ENCODE measurements at regions not wholly inside any gene's neighbourhood (a gene's known extent, or its start where the extent isn't known, plus 50 kb on each side); places are given as distances from the start of the nearest gene placed in this dataset.

DNA sequence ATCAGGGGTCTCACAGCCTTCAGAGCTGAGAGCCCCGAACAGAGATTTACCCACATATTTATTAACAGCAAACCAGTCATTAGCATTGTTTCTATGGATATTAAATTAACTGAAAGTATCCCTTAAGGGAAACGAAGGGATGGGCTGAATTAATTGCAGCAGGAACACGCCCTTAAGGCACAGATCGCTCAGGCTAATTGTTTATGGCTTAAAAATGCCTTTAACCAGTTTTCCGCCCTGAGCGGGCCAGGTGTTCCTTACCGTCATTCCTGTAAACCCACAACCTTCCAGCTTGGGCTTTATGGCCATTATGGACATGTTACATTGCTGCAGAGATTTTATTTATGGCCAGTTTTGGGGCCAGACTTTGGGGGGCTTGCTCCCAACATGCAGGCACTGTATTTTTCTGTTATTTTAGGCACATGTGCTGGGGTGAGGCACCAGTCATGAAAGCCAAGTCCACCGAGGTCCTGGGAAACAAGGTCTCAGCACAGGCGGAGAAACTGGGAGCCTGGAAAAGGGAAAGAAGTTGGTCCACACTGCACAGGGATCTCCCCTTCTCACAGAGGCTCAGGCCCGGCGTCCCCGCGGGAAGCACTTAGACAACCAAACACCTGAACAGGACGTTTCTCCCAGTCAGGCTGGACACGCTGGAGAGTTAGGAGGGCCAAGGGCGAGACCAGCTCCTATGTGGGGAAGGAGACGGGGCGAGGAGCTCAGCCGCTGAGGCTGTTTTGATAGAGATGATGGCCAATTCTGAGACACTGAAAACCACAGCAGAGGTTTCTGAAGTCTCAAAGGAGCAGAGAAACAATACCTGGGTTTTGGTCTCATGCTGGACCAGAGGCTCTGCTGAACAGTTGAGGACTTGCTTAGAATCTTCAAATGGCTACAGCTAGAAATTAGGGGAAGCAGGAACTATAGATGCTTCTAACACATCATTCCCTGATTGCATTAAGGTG lies 86.7 kb downstream of the TMEM18 start:
- Histone ChIP-seq H3K27me3 (no peaks in the 10 kb centered on the region), H3K4me3 (replicated peaks in 1 of 3) (no peak overlapping the region), H3K9me3 (no peaks in the 10 kb centered on the region), H3K4me1 (peaks cover 6 to 25% of the 10 kb centered on the region in 2 donors), H3K36me3 (no peaks in the 10 kb centered on the region), H3K27ac (no peak overlapping the region)
- WGBS, 2 donors: 80% methylated on average over 19 of the region's 19 CpGs
- no peak for DNase-seq
- TF ChIP-seq, protein P1, sequence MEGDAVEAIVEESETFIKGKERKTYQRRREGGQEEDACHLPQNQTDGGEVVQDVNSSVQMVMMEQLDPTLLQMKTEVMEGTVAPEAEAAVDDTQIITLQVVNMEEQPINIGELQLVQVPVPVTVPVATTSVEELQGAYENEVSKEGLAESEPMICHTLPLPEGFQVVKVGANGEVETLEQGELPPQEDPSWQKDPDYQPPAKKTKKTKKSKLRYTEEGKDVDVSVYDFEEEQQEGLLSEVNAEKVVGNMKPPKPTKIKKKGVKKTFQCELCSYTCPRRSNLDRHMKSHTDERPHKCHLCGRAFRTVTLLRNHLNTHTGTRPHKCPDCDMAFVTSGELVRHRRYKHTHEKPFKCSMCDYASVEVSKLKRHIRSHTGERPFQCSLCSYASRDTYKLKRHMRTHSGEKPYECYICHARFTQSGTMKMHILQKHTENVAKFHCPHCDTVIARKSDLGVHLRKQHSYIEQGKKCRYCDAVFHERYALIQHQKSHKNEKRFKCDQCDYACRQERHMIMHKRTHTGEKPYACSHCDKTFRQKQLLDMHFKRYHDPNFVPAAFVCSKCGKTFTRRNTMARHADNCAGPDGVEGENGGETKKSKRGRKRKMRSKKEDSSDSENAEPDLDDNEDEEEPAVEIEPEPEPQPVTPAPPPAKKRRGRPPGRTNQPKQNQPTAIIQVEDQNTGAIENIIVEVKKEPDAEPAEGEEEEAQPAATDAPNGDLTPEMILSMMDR (IDR thresholded peaks at IDR 0.05): no peak
- no peak for TF ChIP-seq POLR2A (IDR thresholded peaks at IDR 0.05)
- intact Hi-C loops (cut with DNase I): no loop called here

DNA sequence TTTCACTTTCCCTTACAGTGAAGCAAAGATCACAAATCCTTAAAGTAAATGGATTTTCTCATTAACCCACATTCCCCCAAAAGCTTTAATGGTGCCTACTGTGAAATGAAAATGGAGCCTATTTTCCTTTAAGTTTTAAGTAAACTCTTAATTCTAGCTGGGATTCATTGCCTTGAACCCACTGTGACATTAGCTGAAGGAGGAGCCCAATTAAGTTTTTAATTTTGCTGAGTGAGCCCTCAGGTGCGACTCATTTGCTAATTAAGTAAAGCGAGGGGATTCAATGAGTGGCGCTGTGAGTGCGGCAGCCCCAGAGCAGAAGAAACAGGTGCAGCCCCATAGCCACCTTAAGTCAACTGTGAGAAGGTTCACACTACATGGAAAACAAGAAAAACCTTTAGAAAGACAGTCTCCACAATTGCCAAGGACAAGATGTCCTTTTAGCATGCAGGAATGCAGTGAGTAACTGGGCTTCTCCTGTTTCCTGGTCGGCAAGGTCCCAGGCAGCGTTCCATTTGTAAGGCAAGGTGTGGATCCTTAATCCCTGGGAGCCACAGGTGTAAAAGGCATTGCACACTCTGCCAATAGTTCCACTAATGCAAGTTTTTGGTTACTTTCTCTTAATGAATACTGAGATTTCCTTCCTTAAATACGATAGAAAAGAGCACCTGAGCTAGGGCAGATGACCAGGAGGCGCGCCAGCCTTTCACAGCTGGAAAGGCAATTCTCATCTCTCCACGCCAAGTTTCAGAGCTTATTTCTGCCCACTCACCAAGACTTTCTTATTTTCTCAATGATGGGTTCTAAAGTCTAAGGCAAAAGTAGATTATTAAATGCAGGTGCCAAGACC lies 87.7 kb downstream of the TMEM18 start:
- Histone ChIP-seq H3K27ac (no peak overlapping the region), H3K4me3 (replicated peaks in 1 of 3) (no peak overlapping the region)
- TF ChIP-seq, protein P1 (IDR thresholded peaks at IDR 0.05): no peak
- no peak for TF ChIP-seq POLR2A (IDR thresholded peaks at IDR 0.05)

DNA sequence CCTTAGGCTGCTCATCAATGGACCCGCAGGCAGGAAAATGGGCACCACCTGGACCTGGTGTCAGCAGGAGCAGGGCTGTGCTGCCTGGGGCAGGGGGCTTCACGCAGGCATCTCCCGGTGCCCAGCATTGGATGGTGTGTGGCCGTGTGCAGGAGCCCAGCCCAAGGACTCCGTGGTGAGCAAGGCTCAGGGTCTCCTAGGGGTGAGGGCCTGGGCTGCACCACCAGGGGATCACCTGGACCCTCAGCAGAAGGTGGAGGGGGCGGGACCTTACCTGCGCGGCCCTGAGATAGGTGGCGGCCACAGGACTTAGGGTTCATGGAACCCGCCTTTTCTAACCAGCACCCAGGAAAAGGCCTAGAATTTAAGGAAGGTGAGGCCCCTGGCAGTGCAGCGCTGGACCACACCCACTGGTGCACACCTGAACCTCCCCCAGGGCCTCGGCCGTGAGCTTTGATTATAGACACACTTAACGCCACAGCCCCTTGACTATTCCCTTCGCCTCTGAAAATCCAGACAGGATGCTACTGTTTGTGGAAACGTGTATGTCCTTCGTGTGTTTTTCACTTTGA lies 89.0 kb downstream of the TMEM18 start:
- WGBS, 2 donors: 90 to 96% methylated on average over 15 of the region's 17 CpGs
- H3K4me3 ChIP-seq (replicated peaks in 1 of 3): no peak overlapping the region
- no peaks in the 10 kb centered on the region for H3K27me3 ChIP-seq
- no peaks in the 10 kb centered on the region for H3K36me3 ChIP-seq
- peaks cover 6 to 28% of the 10 kb centered on the region in 2 donors for H3K4me1 ChIP-seq
- TF ChIP-seq, protein P1 (IDR thresholded peaks at IDR 0.05): no peak
- no peak for TF ChIP-seq POLR2A (IDR thresholded peaks at IDR 0.05)
- no peak overlapping the region for H3K27ac ChIP-seq
- no peak for DNase-seq
- intact Hi-C loops (cut with DNase I): no loop called here
- no peaks in the 10 kb centered on the region for H3K9me3 ChIP-seq

More for the DNA sequence above, 87.7 kb downstream of the TMEM18 start:
- 91 to 93% methylated on average over 10 of the region's 10 CpGs for WGBS, 2 donors
- no peaks in the 10 kb centered on the region for H3K36me3 ChIP-seq
- H3K27me3 ChIP-seq: no peaks in the 10 kb centered on the region
- DNase-seq: no peak
- peaks cover 6 to 28% of the 10 kb centered on the region in 2 donors for H3K4me1 ChIP-seq
- intact Hi-C loops (cut with DNase I): no loop called here
- H3K9me3 ChIP-seq: no peaks in the 10 kb centered on the region

DNA sequence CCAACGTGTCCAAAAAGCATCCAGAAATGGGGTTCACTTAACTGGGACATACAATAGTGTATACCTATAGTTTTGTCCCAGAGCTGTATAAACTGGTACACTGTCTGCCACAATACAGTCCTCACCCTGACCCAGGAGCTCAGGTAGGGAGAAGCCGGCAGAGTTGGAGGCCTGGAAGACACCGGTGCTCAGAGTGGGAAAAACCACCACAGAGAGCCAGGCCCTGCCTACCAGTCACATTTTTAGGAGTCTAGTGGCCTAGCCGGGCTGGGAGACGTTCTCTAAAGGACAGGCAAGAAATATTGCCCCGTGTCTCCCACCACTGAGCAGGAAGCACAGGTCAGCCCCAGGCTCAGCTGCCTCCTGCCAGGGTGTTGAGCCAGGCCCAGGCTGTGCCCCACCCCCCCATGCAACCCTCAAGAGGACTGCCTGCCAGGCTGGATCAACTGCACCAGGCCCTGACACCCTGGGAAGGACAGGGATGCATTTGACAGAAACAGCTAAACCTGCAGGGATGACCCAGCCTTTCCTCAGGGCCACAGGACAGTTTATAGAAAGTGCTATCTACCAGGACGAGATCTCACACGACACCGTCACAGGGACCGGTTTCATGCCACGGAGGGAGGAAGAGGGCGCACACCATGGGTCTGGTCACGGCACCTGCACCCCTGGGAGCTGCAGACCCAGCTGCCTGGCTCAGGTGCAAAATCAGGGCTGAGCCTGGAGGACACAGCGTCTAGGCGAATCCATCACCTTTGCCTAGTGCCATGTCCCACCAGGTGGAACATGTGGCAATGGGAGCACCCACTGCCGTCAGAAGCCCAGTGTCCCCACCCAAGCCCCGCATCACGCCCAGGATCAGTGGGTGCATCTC lies 89.9 kb downstream of the TMEM18 start:
- Histone ChIP-seq H3K36me3 (no peaks in the 10 kb centered on the region), H3K9me3 (no peaks in the 10 kb centered on the region), H3K4me1 (peaks cover 6 to 28% of the 10 kb centered on the region in 2 donors), H3K27ac (peak overlapping the region in 2 of 3 donors; percentile 79 to 83), H3K4me3 (replicated peaks in 1 of 3) (no peak overlapping the region), H3K27me3 (no peaks in the 10 kb centered on the region)
- no peak for TF ChIP-seq POLR2A (IDR thresholded peaks at IDR 0.05)
- TF ChIP-seq, protein P1 (IDR thresholded peaks at IDR 0.05): no peak
- intact Hi-C loops (cut with DNase I): no loop called here
- 86 to 90% methylated on average over 13 to 18 of the region's 18 CpGs for WGBS, 2 donors
- peak; percentile 19 to 33 for DNase-seq

All from thyroid gland (tissue), 4 donors.